Gastroesophageal sphincter (tissue), 4 donors: ENCODE measurements at regions not wholly inside any gene's neighbourhood (a gene's known extent, or its start where the extent isn't known, plus 50 kb on each side); places are given as distances from the start of the nearest gene placed in this dataset.

ENCODE experiments used
- ATAC-seq: fragments of 150-250 bp; one replicate; pipeline ENCODE4 v1.9.1; 2016; ENCODE audit warnings: mild to moderate bottlenecking, moderate library complexity
- H3K27ac ChIP-seq, 4 donors: fragments of 200-600 bp; sonication (generic) in 3 of 4; 1 replicate in 3 of 4; 2 replicates in 1 of 4; pipeline ENCODE4 v1.5.1; 2016 to 2019
- H3K27me3 ChIP-seq: fragments of 200-600 bp; sonication (generic); one replicate; pipeline ENCODE4 v1.5.1; 2019
- H3K36me3 ChIP-seq, 2 donors: fragments of 200-600 bp; sonication (generic); one replicate each; pipeline ENCODE4 v1.5.1; 2019; ENCODE audit warnings: control low read depth in 1 of 2
- H3K4me1 ChIP-seq, 3 donors: fragments of 200-600 bp; sonication (generic); 1 replicate in 2 of 3; 2 replicates in 1 of 3; pipeline ENCODE4 v1.5.1; 2016 to 2019; ENCODE audit warnings: control low read depth in 2 of 3
- H3K4me3 ChIP-seq, 2 donors: fragments of 200-600 bp; sonication (generic); one replicate each; pipeline ENCODE4 v1.5.1; 2019; ENCODE audit warnings: mild to moderate bottlenecking in 1 of 2, moderate library complexity in 1 of 2
- H3K9me3 ChIP-seq, 3 donors: fragments of 200-600 bp; sonication (generic); one replicate each; pipeline ENCODE4 v1.5.1; 2017 to 2019; ENCODE audit warnings: control low read depth in 2 of 3
- EP300 ChIP-seq: sonication (generic); formaldehyde crosslinking; IDR thresholded peaks from one replicate; pipeline ENCODE4 v1.6.1; 2017; ENCODE audit warnings: antibody characterized with exemption, mild to moderate bottlenecking
- POLR2A ChIP-seq, 2 donors: fragments of 450-650 bp; IDR thresholded peaks; one replicate each; pipeline ENCODE4 v1.6.1; 2017; ENCODE audit warnings: antibody characterized with exemption in 2 of 2, mild to moderate bottlenecking in 2 of 2, moderate library complexity in 1 of 2
- POLR2AphosphoS5 ChIP-seq: sonication (generic); formaldehyde crosslinking; IDR thresholded peaks from one replicate; pipeline ENCODE4 v1.6.1; 2017; ENCODE audit warnings: antibody characterized with exemption
- WGBS, 2 donors: methylation state at CpG; one replicate each; pipeline ENCODE4 v1.1.5; 2018; ENCODE audit warnings: low coverage in 1 of 2; 5-methylcytosine and 5-hydroxymethylcytosine counted together
- TF ChIP-seq, protein P1 (sequence below), 4 experiments: fragments of 200-600 bp in 2 of 4; fragments of 450-650 bp in 2 of 4; sonication (generic) in 1 of 4; IDR thresholded peaks; one replicate each; pipeline ENCODE4 v1.5.1; 2017 to 2019; ENCODE audit warnings: antibody characterized with exemption in 4 of 4, mild to moderate bottlenecking in 2 of 4, moderate library complexity in 2 of 4

DNA sequence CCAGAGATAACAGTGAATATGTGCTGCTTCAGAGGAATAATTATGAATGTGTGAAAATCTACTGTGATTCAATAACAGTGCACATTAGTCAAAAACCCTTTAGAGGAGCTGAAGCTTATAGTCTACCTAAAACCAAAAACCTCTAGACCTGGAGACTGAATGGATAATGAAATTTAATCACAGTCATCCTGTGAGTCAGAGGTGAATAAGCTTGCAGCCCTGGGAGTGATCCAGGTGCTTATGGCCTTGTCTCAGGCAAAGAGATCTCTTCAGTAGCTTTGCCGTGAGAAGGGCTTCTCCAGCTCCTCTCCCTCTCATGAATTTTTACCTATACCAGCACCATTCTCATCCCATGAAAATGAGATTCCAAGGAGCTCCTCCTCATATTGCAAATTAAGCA, 81.3 kb upstream of the RGS4 start:
- 71 to 80% methylated on average over 1 of the region's 1 CpG for WGBS, 2 donors
- H3K4me3 ChIP-seq: no peak overlapping the region
- no peaks in the 10 kb centered on the region for H3K4me1 ChIP-seq
- no peaks in the 10 kb centered on the region for H3K36me3 ChIP-seq
- H3K9me3 ChIP-seq: no peaks in the 10 kb centered on the region
- no peaks in the 10 kb centered on the region for H3K27me3 ChIP-seq
- TF ChIP-seq, protein P1, sequence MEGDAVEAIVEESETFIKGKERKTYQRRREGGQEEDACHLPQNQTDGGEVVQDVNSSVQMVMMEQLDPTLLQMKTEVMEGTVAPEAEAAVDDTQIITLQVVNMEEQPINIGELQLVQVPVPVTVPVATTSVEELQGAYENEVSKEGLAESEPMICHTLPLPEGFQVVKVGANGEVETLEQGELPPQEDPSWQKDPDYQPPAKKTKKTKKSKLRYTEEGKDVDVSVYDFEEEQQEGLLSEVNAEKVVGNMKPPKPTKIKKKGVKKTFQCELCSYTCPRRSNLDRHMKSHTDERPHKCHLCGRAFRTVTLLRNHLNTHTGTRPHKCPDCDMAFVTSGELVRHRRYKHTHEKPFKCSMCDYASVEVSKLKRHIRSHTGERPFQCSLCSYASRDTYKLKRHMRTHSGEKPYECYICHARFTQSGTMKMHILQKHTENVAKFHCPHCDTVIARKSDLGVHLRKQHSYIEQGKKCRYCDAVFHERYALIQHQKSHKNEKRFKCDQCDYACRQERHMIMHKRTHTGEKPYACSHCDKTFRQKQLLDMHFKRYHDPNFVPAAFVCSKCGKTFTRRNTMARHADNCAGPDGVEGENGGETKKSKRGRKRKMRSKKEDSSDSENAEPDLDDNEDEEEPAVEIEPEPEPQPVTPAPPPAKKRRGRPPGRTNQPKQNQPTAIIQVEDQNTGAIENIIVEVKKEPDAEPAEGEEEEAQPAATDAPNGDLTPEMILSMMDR (IDR thresholded peaks at IDR 0.05): no peak
- TF ChIP-seq POLR2AphosphoS5 (no peak), EP300 (no peak), POLR2A (IDR thresholded peaks at IDR 0.05) (no peak)
- no peak overlapping the region for H3K27ac ChIP-seq
- ATAC-seq: no peak

DNA sequence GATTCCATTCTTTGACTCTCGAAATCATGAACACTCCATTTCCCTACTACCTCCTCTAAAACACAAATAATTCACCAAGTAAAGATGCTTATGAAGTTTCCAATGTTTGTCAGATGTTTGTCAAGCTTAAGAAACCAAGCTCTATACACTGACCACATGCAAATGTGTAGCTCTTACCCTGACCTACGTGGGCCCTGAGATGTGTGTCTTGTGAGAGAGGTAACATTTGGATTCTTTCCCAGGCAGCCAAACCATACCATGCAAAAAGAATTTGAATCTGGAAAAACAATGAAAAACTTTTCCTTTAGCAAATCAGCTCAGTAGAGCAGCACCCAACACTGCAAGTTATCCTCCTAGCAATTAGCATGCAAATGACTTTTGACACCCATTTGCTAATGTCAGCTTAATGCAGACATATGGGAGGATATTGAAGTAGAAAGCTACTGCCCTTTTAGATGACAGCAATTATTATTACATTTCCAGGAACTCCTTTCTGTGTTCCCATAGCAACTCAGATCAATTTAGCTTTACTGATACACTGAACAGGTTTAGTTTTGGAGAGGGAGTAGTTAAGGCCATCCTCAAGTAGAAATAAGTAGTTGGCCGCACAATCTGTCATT, 83.2 kb upstream of the RGS4 start:
- ATAC-seq: no peak
- Histone ChIP-seq H3K4me1 (no peaks in the 10 kb centered on the region), H3K36me3 (no peaks in the 10 kb centered on the region), H3K27me3 (no peaks in the 10 kb centered on the region), H3K9me3 (no peaks in the 10 kb centered on the region), H3K4me3 (no peak overlapping the region), H3K27ac (no peak overlapping the region)
- no peak for TF ChIP-seq POLR2AphosphoS5
- TF ChIP-seq POLR2A (IDR thresholded peaks at IDR 0.05): no peak
- TF ChIP-seq, protein P1 (IDR thresholded peaks at IDR 0.05): no peak
- TF ChIP-seq EP300: no peak
- 85 to 87% methylated on average over 2 to 3 of the region's 3 CpGs for WGBS, 2 donors

DNA sequence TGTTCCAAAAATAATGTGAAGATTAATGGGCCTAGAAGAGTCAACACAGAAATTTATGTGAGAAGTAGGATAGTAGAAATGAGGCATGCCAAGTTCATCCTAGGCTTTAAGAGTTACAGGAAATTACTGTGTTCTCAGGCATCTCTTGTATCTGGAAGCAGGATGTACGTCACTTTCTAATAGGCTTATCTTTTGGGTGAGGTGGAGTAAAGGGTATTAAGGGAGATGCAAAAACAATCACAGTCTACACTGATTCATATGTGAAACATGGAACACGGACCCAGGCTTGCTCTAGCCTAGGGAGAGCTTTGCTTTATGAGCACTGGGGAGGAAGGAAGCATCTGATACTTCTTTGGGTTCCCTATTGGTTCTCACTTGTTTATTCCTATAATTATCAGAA, 84.5 kb upstream of the RGS4 start:
- no peaks in the 10 kb centered on the region for H3K4me1 ChIP-seq
- no peaks in the 10 kb centered on the region for H3K36me3 ChIP-seq
- no peaks in the 10 kb centered on the region for H3K27me3 ChIP-seq
- no peak for ATAC-seq
- 56 to 71% methylated on average over 2 of the region's 2 CpGs for WGBS, 2 donors
- H3K9me3 ChIP-seq: no peaks in the 10 kb centered on the region
- TF ChIP-seq EP300: no peak
- TF ChIP-seq, protein P1 (IDR thresholded peaks at IDR 0.05): no peak
- no peak for TF ChIP-seq POLR2AphosphoS5
- no peak for TF ChIP-seq POLR2A (IDR thresholded peaks at IDR 0.05)
- no peak overlapping the region for H3K27ac ChIP-seq
- no peak overlapping the region for H3K4me3 ChIP-seq

DNA sequence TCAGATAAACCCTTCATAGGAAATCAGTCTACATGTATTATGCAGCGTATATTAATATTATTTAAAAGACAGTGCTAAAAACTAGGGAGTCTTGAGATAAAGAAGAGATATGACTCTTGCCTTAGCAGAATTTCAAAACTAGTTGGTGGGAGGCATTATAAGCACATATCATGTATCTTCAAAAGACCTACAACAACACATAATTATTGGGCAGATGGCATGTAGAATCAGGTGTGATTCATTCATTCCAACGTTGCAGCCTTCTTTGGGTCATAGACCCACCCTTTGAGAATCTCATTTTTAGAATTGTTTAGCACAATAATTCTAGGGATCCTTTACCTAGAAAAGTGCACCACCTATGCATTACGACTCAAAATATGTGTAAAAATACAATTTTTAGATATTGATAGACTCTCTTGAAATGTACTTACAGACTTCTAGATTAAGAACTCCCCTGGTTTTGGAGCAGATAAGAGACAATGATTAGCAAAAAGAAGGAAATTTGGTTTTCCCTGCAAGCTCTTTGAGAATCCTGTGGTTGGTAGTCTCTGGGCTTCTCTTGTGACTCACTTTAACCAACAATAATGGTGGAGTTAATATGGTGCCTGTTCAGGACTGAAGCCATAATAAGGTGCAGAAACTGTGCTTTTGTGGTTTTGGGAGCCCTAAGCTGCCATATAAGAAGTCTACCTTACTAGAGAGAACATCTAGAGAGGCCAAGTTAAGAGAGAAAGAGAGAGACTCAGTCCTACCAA, 85.3 kb upstream of the RGS4 start:
- ATAC-seq: no peak
- H3K9me3 ChIP-seq: no peaks in the 10 kb centered on the region
- TF ChIP-seq, protein P1 (IDR thresholded peaks at IDR 0.05): no peak
- TF ChIP-seq POLR2AphosphoS5: no peak
- no peak for TF ChIP-seq POLR2A (IDR thresholded peaks at IDR 0.05)
- no peak for TF ChIP-seq EP300
- H3K27ac ChIP-seq: no peak overlapping the region
- WGBS, 2 donors: 90 to 95% methylated on average over 3 of the region's 3 CpGs
- no peak overlapping the region for H3K4me3 ChIP-seq
- no peaks in the 10 kb centered on the region for H3K36me3 ChIP-seq
- no peaks in the 10 kb centered on the region for H3K27me3 ChIP-seq
- H3K4me1 ChIP-seq: no peaks in the 10 kb centered on the region

DNA sequence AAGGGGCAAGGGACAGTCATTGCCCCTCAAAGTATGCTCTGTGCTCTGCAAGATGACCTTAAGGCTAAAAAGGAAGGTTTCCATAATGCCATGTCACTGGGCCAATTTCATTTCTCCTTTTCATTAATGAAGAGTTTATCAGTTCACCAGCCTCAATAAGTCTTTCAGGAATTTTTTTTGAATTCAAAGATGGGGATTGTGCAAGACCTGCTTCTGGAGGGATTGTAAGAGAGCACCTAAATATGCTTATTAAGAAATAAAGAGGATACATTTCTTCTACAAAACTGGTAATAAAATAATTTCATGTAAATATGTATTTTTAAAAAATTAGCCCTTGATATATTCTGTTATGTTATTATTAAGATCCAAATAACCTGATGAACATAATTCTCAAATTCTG, 86.8 kb upstream of the RGS4 start:
- Histone ChIP-seq H3K27ac (no peak overlapping the region), H3K4me1 (no peaks in the 10 kb centered on the region), H3K9me3 (no peaks in the 10 kb centered on the region), H3K4me3 (no peak overlapping the region), H3K27me3 (no peaks in the 10 kb centered on the region), H3K36me3 (no peaks in the 10 kb centered on the region)
- ATAC-seq: no peak
- TF ChIP-seq POLR2AphosphoS5: no peak
- TF ChIP-seq, protein P1 (IDR thresholded peaks at IDR 0.05): no peak
- no peak for TF ChIP-seq EP300
- TF ChIP-seq POLR2A (IDR thresholded peaks at IDR 0.05): no peak
